H1 (cell line): ENCODE measurements at regions not wholly inside any gene's neighbourhood (a gene's known extent, or its start where the extent isn't known, plus 50 kb on each side); places are given as distances from the start of the nearest gene placed in this dataset.

Experiments
- CTCF ChIA-PET: fragments of 300-600 bp; sonication (Branson Sonifier 250); formaldehyde crosslinking; loops from one replicate; lab custom pipeline; 2021; ENCODE audit not compliant: partially characterized antibody; lab: Charles Lee
- POLR2A ChIA-PET: fragments of 300-600 bp; sonication (Branson Sonifier 250); formaldehyde crosslinking; loops from one replicate; lab custom pipeline; 2021; ENCODE audit warnings: inconsistent platforms; ENCODE audit not compliant: partially characterized antibody; lab: Charles Lee
- DNase-seq, 2 experiments: peaks; one replicate each; pipeline versions ENCODE4 v3.0.0 to v3.0.0-alpha.2; 2010 to 2022; ENCODE audit warnings: low spot score in 2 of 2, low read depth in 1 of 2, mixed read lengths in 1 of 2
- FAIRE-seq: peaks from 2 replicates; lab custom pipeline; 2011; peaks lifted over from hg19 to GRCh38; lab: Jason Lieb, UNC
- H2AFZ ChIP-seq: 2 replicates; pipeline ENCODE4 v1.8.1; 2012; ENCODE audit warnings: low read length, inconsistent platforms
- H2AK5ac ChIP-seq: 2 replicates; pipeline ENCODE4 v1.6.1; 2013; ENCODE audit warnings: low read depth, low read length
- H2BK120ac ChIP-seq: replicated peaks from 2 replicates; pipeline ENCODE3; 2013; ENCODE audit warnings: low read depth, low read length, inconsistent platforms
- H2BK12ac ChIP-seq: 2 replicates; pipeline ENCODE4 v1.6.1; 2013; ENCODE audit warnings: low read depth, low read length
- H2BK15ac ChIP-seq: 2 replicates; pipeline ENCODE4 v1.6.1; 2013; ENCODE audit warnings: low read length
- H2BK20ac ChIP-seq: 2 replicates; pipeline ENCODE4 v1.6.1; 2013; ENCODE audit warnings: low read length
- H2BK5ac ChIP-seq: 2 replicates; pipeline ENCODE4 v1.6.1; 2013; ENCODE audit warnings: low read depth, low read length
- H3K14ac ChIP-seq: 2 replicates; pipeline ENCODE4 v1.6.1; 2013; ENCODE audit warnings: inconsistent platforms; ENCODE audit not compliant: insufficient read length
- H3K18ac ChIP-seq: 2 replicates; pipeline ENCODE4 v1.6.1; 2013; ENCODE audit warnings: low read length; ENCODE audit errors: extremely low read depth
- H3K23ac ChIP-seq: 2 replicates; pipeline ENCODE4 v1.6.1; 2013; ENCODE audit warnings: inconsistent platforms; ENCODE audit not compliant: insufficient read length
- H3K23me2 ChIP-seq: 2 replicates; pipeline ENCODE4 v1.6.1; 2013; ENCODE audit warnings: low read depth, low read length
- H3K27ac ChIP-seq: 2 replicates; pipeline ENCODE4 v1.6.1; 2011; ENCODE audit warnings: low read depth, low read length, inconsistent platforms
- H3K27me3 ChIP-seq, 4 experiments: replicated peaks in 1 of 4; 1 replicate in 1 of 4; 2 replicates in 3 of 4; pipeline versions ENCODE4 v1.6.1 to v1.8.1; 2011 to 2013; ENCODE audit warnings: low read length in 3 of 4, mild to moderate bottlenecking in 3 of 4, inconsistent platforms in 2 of 4, mixed read lengths in 2 of 4, moderate library complexity in 1 of 4; ENCODE audit not compliant: control insufficient read depth in 3 of 4, insufficient read depth in 3 of 4; ENCODE audit errors: extremely low read depth in 1 of 4
- H3K36me3 ChIP-seq, 4 experiments: 2 replicates each; pipeline versions ENCODE4 v1.6.1 to v1.8.1; 2011 to 2013; ENCODE audit warnings: mild to moderate bottlenecking in 4 of 4, low read length in 3 of 4, moderate library complexity in 2 of 4, control low read depth in 1 of 4, inconsistent platforms in 1 of 4; ENCODE audit not compliant: insufficient read depth in 4 of 4, control insufficient read depth in 2 of 4
- H3K4ac ChIP-seq: replicated peaks from 2 replicates; pipeline ENCODE3; 2013; ENCODE audit warnings: low read length, low read depth, mixed read lengths, inconsistent platforms; ENCODE audit not compliant: insufficient read length
- H3K4me1 ChIP-seq, 4 experiments: replicated peaks in 1 of 4; 1 replicate in 1 of 4; 2 replicates in 3 of 4; pipeline versions ENCODE4 v1.6.1 to v1.8.1; 2011 to 2013; ENCODE audit warnings: low read length in 3 of 4, inconsistent platforms in 2 of 4, mixed read lengths in 1 of 4; ENCODE audit not compliant: insufficient read depth in 4 of 4, control insufficient read depth in 3 of 4
- H3K4me2 ChIP-seq, 2 experiments: 2 replicates each; pipeline versions ENCODE4 v1.6.1 to v1.8.1; 2011 to 2013; ENCODE audit warnings: low read depth in 2 of 2, low read length in 2 of 2, control low read depth in 1 of 2, inconsistent platforms in 1 of 2, mild to moderate bottlenecking in 1 of 2; ENCODE audit not compliant: insufficient read depth in 1 of 2
- H3K4me3 ChIP-seq, 4 experiments: fragments of 200-600, 300-600 bp in 1 of 4; sonication (generic), shearing (Covaris generic), sonication (Bioruptor Twin) in 1 of 4; 2 replicates each; pipeline versions ENCODE4 v1.5.1 to v1.8.1; 2011 to 2016; ENCODE audit warnings: low read length in 4 of 4, low read depth in 3 of 4, control low read depth in 2 of 4, inconsistent platforms in 2 of 4, mild to moderate bottlenecking in 2 of 4, mixed read lengths in 1 of 4, moderate library complexity in 1 of 4; ENCODE audit not compliant: insufficient read depth in 2 of 4; ENCODE audit errors: extremely low read depth in 1 of 4
- H3K56ac ChIP-seq: replicated peaks from 2 replicates; pipeline ENCODE3; 2013; ENCODE audit warnings: low read depth, mild to moderate bottlenecking, mixed read lengths, low read length, inconsistent platforms; ENCODE audit not compliant: insufficient read length
- H3K79me1 ChIP-seq: 2 replicates; pipeline ENCODE4 v1.6.1; 2013; ENCODE audit warnings: low read depth, low read length, control low read depth
- H3K79me2 ChIP-seq, 2 experiments: 2 replicates each; pipeline versions ENCODE4 v1.6.1 to v1.8.1; 2012 to 2013; ENCODE audit warnings: low read length in 2 of 2, mild to moderate bottlenecking in 2 of 2, inconsistent platforms in 1 of 2; ENCODE audit not compliant: insufficient read depth in 2 of 2, control insufficient read depth in 1 of 2
- H3K9ac ChIP-seq, 4 experiments: replicated peaks in 1 of 4; 1 replicate in 1 of 4; 2 replicates in 3 of 4; pipeline versions ENCODE4 v1.6.1 to v1.8.1; 2011 to 2013; ENCODE audit warnings: low read depth in 3 of 4, low read length in 3 of 4, control low read depth in 2 of 4, mild to moderate bottlenecking in 2 of 4, moderate library complexity in 2 of 4, inconsistent platforms in 1 of 4; ENCODE audit errors: extremely low read depth in 1 of 4
- H3K9me3 ChIP-seq, 2 experiments: 2 replicates each; pipeline versions ENCODE4 v1.6.1 to v1.8.1; 2012 to 2013; ENCODE audit warnings: mild to moderate bottlenecking in 2 of 2, moderate library complexity in 2 of 2, control low read depth in 1 of 2, inconsistent platforms in 1 of 2, low read depth in 1 of 2, low read length in 1 of 2, mixed read lengths in 1 of 2; ENCODE audit not compliant: insufficient read depth in 2 of 2
- H4K20me1 ChIP-seq, 2 experiments: replicated peaks in 1 of 2; 2 replicates each; pipeline versions ENCODE3 to v1.8.1; 2011 to 2013; ENCODE audit warnings: inconsistent platforms in 2 of 2, low read length in 2 of 2, mild to moderate bottlenecking in 1 of 2; ENCODE audit not compliant: insufficient read depth in 2 of 2, control insufficient read depth in 1 of 2
- H4K5ac ChIP-seq: 2 replicates; pipeline ENCODE4 v1.6.1; 2013; ENCODE audit warnings: low read length, low read depth, mixed read lengths, inconsistent platforms; ENCODE audit not compliant: insufficient read length
- H4K8ac ChIP-seq: 2 replicates; pipeline ENCODE4 v1.8.0; 2013; ENCODE audit warnings: mild to moderate bottlenecking, moderate library complexity, low read length, inconsistent platforms; ENCODE audit not compliant: insufficient read depth; ENCODE audit errors: extremely low read depth
- H4K91ac ChIP-seq: replicated peaks from 2 replicates; pipeline ENCODE3; 2013; ENCODE audit warnings: low read length, mixed read lengths, inconsistent platforms; ENCODE audit not compliant: insufficient read length
- BCL11A ChIP-seq, 2 experiments: IDR thresholded peaks; one replicate each; pipeline ENCODE4 v1.6.1; 2011; ENCODE audit warnings: low read depth in 2 of 2, low read length in 2 of 2, mild to moderate bottlenecking in 2 of 2
- EGR1 ChIP-seq: IDR thresholded peaks from 2 replicates; pipeline ENCODE4 v1.6.1; 2011; ENCODE audit warnings: low read depth, low read length, borderline replicate concordance
- EZH2 ChIP-seq: fragments of 200-600 bp; sonication (generic); IDR thresholded peaks from 2 replicates; pipeline ENCODE4 v1.7.1; 2012; ENCODE audit warnings: low read depth, mild to moderate bottlenecking, moderate library complexity, low read length, inconsistent platforms; ENCODE audit not compliant: severe bottlenecking
- GTF2F1 ChIP-seq: IDR thresholded peaks from 2 replicates; pipeline ENCODE4 v1.6.1; 2012; ENCODE audit warnings: low read depth, low read length, improper control_type of control experiment, borderline replicate concordance
- JUND ChIP-seq: IDR thresholded peaks from 2 replicates; pipeline ENCODE4 v1.6.1; 2011; ENCODE audit warnings: mild to moderate bottlenecking, improper control_type of control experiment, low read length
- RNF2 ChIP-seq: fragments of 200-900, 300-1000 bp; sonication (generic); IDR thresholded peaks from 2 replicates; pipeline ENCODE4 v1.7.1; 2016; ENCODE audit warnings: borderline replicate concordance, low read depth, mild to moderate bottlenecking, antibody characterized with exemption, low read length; ENCODE audit not compliant: poor library complexity, severe bottlenecking; ENCODE audit errors: missing control alignments
- SIRT6 ChIP-seq: IDR thresholded peaks from one replicate; pipeline ENCODE4 v1.7.1; 2012; ENCODE audit warnings: low read length, inconsistent platforms
- SIX5 ChIP-seq: IDR thresholded peaks from 2 replicates; pipeline ENCODE4 v1.6.1; 2011; ENCODE audit warnings: mild to moderate bottlenecking, low read depth, low read length
- SRF ChIP-seq: IDR thresholded peaks from 2 replicates; pipeline ENCODE4 v1.6.1; 2011; ENCODE audit warnings: mild to moderate bottlenecking, low read depth, low read length, moderate library complexity
- YY1 ChIP-seq: IDR thresholded peaks from 2 replicates; pipeline ENCODE4 v1.6.1; 2011; ENCODE audit warnings: low read depth, mild to moderate bottlenecking, low read length
- WGBS, 2 experiments: shearing (Covaris generic) in 1 of 2; methylation state at CpG; one replicate each; pipeline versions ENCODE4 v1.1.6 to v1.1.7; 2013 to 2015; ENCODE audit warnings: low lambda C conversion rate in 2 of 2, mixed read lengths in 2 of 2, inconsistent platforms in 1 of 2, low coverage in 1 of 2, missing lambda C conversion rate in 1 of 2; ENCODE audit not compliant: insufficient replicate concordance in 2 of 2, insufficient coverage in 1 of 2, insufficient read length in 1 of 2; ENCODE audit errors: extremely low coverage in 1 of 2, missing lambda C conversion rate in 1 of 2; 5-methylcytosine and 5-hydroxymethylcytosine counted together
- TF ChIP-seq, protein P1 (sequence below): IDR thresholded peaks from 2 replicates; pipeline ENCODE4 v1.6.1; 2011; ENCODE audit warnings: low read length, improper control_type of control experiment
- TF ChIP-seq, protein P2 (sequence below): IDR thresholded peaks from 2 replicates; pipeline ENCODE4 v1.6.1; 2012; ENCODE audit warnings: inconsistent platforms

DNA sequence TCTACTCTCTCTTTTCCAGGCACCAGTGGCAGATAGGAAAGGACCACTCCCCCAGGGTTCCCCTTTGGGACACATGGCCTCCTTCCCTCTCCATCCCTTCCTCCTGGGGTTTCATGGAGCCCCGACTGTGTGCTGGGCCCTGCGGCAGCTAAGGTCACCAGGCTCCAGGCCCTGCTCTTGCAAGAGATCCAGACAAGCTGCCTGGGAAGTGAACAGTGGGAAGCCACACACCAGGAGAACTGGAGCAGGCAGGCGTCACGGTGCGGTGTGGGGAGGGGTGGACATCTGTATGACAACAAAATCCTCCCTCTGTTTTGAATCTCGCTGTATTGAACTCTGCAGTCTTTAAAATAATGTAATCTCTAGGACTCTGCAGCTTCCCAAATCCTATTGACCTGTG is 330.1 kb downstream of the UQCRFS1 start:
- no peak overlapping the region; the same call in 1 of the 2 replicates for H2BK20ac ChIP-seq
- no peaks in the 10 kb centered on the region for H3K79me2 ChIP-seq
- peak overlapping the region; percentile 11; the same call in 1 of the 2 replicates for H2BK12ac ChIP-seq
- peak overlapping the region; percentile 48 for H3K56ac ChIP-seq
- no peak overlapping the region for H2AK5ac ChIP-seq
- H2AFZ ChIP-seq: no peak overlapping the region
- H4K5ac ChIP-seq: no peak overlapping the region
- H3K14ac ChIP-seq: no peak overlapping the region
- H2BK15ac ChIP-seq: no peak overlapping the region
- H3K23me2 ChIP-seq: no peaks in the 10 kb centered on the region
- H3K4me2 ChIP-seq: peak overlapping the region; percentile 40 to 56
- ChIA-PET POLR2A (no interaction called here), CTCF (interaction anchor here (1.2 to 2.0 kb wide), 5 partner anchors 146 to 558 kb away, joined by 3 to 12 read pairs (median 4); no protein-coding TSS in a partner anchor)
- H3K4ac ChIP-seq: no peak overlapping the region
- H3K79me1 ChIP-seq: no peaks in the 10 kb centered on the region
- FAIRE-seq (no peak), DNase-seq (no peak)
- H3K4me1 ChIP-seq: peaks cover 7 to 24% (median 17%) of the 10 kb centered on the region in 4 experiments
- 0 out of 8 replicates have a peak overlapping the region, but pooled peaks of 1 of the 4 experiments have one; percentile 10 for H3K4me3 ChIP-seq
- no peak overlapping the region; the same call in 1 of the 2 replicates for H4K8ac ChIP-seq
- H3K23ac ChIP-seq: no peak overlapping the region
- H2BK5ac ChIP-seq: peak overlapping the region; percentile 10; the same call in 1 of the 2 replicates
- 35% methylated on average over 6 of the region's 6 CpGs; no CpG with 5 or more reads in 1 of the 2 experiments for WGBS, 2 experiments
- H3K36me3 ChIP-seq: no peaks in the 10 kb centered on the region
- H2BK120ac ChIP-seq: peak overlapping the region; percentile 81
- peak overlapping the region; percentile 77 for H4K91ac ChIP-seq
- no peaks in the 10 kb centered on the region for H3K9me3 ChIP-seq
- no peaks in the 10 kb centered on the region for H4K20me1 ChIP-seq
- no peaks in the 10 kb centered on the region for H3K27me3 ChIP-seq
- H3K27ac ChIP-seq: no peak overlapping the region
- H3K9ac ChIP-seq: no peak overlapping the region
- peak overlapping the region; percentile 14; the same call in 1 of the 2 replicates for H3K18ac ChIP-seq
- TF ChIP-seq SIX5: no peak
- no peak for TF ChIP-seq BCL11A (IDR thresholded peaks at IDR 0.05; ENCODE audit: low read depth in 2 of 2, low read length in 2 of 2)
- no peak for TF ChIP-seq GTF2F1
- no peak for TF ChIP-seq SRF
- no peak for TF ChIP-seq EZH2
- TF ChIP-seq, protein P1, sequence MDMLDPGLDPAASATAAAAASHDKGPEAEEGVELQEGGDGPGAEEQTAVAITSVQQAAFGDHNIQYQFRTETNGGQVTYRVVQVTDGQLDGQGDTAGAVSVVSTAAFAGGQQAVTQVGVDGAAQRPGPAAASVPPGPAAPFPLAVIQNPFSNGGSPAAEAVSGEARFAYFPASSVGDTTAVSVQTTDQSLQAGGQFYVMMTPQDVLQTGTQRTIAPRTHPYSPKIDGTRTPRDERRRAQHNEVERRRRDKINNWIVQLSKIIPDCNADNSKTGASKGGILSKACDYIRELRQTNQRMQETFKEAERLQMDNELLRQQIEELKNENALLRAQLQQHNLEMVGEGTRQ: no peak
- no peak for TF ChIP-seq YY1
- TF ChIP-seq JUND: no peak
- no peak for TF ChIP-seq EGR1
- TF ChIP-seq, protein P2, sequence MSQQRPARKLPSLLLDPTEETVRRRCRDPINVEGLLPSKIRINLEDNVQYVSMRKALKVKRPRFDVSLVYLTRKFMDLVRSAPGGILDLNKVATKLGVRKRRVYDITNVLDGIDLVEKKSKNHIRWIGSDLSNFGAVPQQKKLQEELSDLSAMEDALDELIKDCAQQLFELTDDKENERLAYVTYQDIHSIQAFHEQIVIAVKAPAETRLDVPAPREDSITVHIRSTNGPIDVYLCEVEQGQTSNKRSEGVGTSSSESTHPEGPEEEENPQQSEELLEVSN: no peak
- TF ChIP-seq SIRT6: no peak
- TF ChIP-seq RNF2: no peak
